H7 (cell line): ENCODE measurements at regions not wholly inside any gene's neighbourhood (a gene's known extent, or its start where the extent isn't known, plus 50 kb on each side); places are given as distances from the start of the nearest gene placed in this dataset.

Source experiments
- DNase-seq: peaks from one replicate; pipeline ENCODE4 v3.0.0; 2012
- H3K27me3 ChIP-seq: 2 replicates; pipeline ENCODE4 v1.6.0; 2011; ENCODE audit warnings: mild to moderate bottlenecking, low read length; ENCODE audit not compliant: control insufficient read depth, insufficient read depth
- H3K36me3 ChIP-seq: replicated peaks from 2 replicates; pipeline ENCODE4 v1.5.1; 2011; ENCODE audit warnings: low read length; ENCODE audit not compliant: control insufficient read depth, insufficient read depth
- H3K4me3 ChIP-seq: 2 replicates; pipeline ENCODE4 v1.5.1; 2011; ENCODE audit warnings: low read depth, mild to moderate bottlenecking, control low read depth, low read length, moderate library complexity; ENCODE audit not compliant: insufficient read depth

GRCh38 chrX:8906299-8906938, 105.2 kb upstream of the FAM9A start:
- Histone ChIP-seq H3K36me3 (no peaks in the 10 kb centered on the region), H3K4me3 (no peak overlapping the region), H3K27me3 (peaks cover 2% of the 10 kb centered on the region; the same call in 1 of the 2 replicates)
- no peak for DNase-seq

DNA sequence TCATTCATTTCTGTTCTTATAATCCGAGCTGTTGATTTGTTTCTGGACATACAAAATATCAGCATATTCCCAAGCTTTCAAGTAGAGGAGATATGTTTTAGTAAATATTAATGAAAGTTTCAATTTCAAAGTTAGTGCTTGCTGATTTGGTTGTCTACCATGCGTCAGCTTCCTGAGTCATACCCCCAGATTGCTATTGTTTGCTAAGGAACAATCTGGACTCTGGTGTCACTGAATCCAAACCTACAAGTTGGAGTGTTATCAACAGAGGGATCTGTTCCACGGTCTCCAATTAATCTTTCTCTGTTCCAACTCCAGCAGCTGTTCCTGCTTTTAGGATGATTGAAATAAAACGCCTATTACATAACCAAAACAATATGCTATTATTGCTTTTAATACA, 96.1 kb upstream of the FAM9A start:
- no peaks in the 10 kb centered on the region for H3K36me3 ChIP-seq
- no peaks in the 10 kb centered on the region for H3K27me3 ChIP-seq
- no peak overlapping the region for H3K4me3 ChIP-seq
- no peak for DNase-seq

GRCh38 chrX:8890794-8891193, 89.6 kb upstream of the FAM9A start:
- H3K27me3 ChIP-seq: no peaks in the 10 kb centered on the region
- H3K4me3 ChIP-seq: no peak overlapping the region
- no peak for DNase-seq
- no peaks in the 10 kb centered on the region for H3K36me3 ChIP-seq

GRCh38 chrX:8887004-8887403, 85.8 kb upstream of the FAM9A start:
- no peak for DNase-seq
- Histone ChIP-seq H3K36me3 (no peaks in the 10 kb centered on the region), H3K4me3 (no peak overlapping the region), H3K27me3 (no peaks in the 10 kb centered on the region)

DNA sequence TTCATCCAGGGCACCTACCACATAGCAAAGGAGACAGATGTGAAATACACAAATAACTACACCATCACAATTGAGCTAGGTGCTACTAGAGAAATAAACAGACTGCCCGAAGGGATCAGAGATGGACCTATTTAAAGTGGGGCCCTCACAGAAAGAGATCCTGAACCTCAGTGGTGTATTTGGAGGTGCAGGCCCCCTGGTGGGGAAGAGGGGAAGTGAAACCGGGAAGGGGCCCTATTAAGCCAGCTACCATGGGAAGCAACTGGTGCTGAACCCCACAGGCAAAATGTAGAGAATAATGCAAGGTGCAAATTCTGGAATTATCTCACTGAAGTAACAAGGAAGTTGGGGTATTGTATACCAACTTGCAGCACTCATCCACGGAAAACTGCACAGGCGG, 78.6 kb upstream of the FAM9A start:
- peak; percentile 63 for DNase-seq

DNA sequence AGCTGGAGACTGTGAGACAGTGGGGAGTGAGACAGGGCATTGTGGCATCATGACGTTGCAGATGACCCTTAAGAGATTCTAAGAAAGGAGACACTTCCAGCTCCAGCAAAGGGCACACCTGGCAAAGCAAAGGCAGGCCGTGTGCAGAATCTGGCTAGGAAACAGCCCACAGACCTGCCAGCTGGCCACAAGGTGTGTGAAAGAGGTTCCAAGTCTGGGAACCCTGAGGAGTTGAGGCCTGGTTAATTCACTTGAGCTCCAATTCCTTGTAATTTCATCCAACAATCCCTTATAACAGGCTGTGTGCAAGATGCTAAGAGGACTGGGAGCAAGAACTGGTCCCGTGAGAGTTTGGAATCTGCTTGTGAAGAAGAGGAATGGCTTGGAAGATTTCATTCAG, 72.8 kb upstream of the FAM9A start:
- Histone ChIP-seq H3K36me3 (no peaks in the 10 kb centered on the region), H3K4me3 (no peak overlapping the region), H3K27me3 (no peaks in the 10 kb centered on the region)
- no peak for DNase-seq

More for the DNA sequence above, 78.6 kb upstream of the FAM9A start:
- H3K27me3 ChIP-seq: no peaks in the 10 kb centered on the region
- H3K36me3 ChIP-seq: no peaks in the 10 kb centered on the region
- H3K4me3 ChIP-seq: no peak overlapping the region

GRCh38 chrX:8873102-8873501, 71.9 kb upstream of the FAM9A start:
- H3K36me3 ChIP-seq: no peaks in the 10 kb centered on the region
- no peak overlapping the region for H3K4me3 ChIP-seq
- no peaks in the 10 kb centered on the region for H3K27me3 ChIP-seq
- DNase-seq: no peak

- H3K36me3 ChIP-seq: no peaks in the 10 kb centered on the region
- no peak overlapping the region for H3K4me3 ChIP-seq
- DNase-seq: no peak
These were observed 69.2 kb upstream of the FAM9A start for GRCh38 chrX:8870411-8870810.

GRCh38 chrX:8869812-8870211, 68.6 kb upstream of the FAM9A start:
- H3K27me3 ChIP-seq: no peaks in the 10 kb centered on the region
- DNase-seq: no peak
- no peak overlapping the region for H3K4me3 ChIP-seq
- no peaks in the 10 kb centered on the region for H3K36me3 ChIP-seq

More at GRCh38 chrX:8870411-8870810, 69.2 kb upstream of the FAM9A start:
- H3K27me3 ChIP-seq: no peaks in the 10 kb centered on the region

- H3K4me3 ChIP-seq: no peak overlapping the region
- H3K36me3 ChIP-seq: no peaks in the 10 kb centered on the region
- DNase-seq: no peak
- no peaks in the 10 kb centered on the region for H3K27me3 ChIP-seq
These were observed 67.7 kb upstream of the FAM9A start for GRCh38 chrX:8868906-8869305.

DNA sequence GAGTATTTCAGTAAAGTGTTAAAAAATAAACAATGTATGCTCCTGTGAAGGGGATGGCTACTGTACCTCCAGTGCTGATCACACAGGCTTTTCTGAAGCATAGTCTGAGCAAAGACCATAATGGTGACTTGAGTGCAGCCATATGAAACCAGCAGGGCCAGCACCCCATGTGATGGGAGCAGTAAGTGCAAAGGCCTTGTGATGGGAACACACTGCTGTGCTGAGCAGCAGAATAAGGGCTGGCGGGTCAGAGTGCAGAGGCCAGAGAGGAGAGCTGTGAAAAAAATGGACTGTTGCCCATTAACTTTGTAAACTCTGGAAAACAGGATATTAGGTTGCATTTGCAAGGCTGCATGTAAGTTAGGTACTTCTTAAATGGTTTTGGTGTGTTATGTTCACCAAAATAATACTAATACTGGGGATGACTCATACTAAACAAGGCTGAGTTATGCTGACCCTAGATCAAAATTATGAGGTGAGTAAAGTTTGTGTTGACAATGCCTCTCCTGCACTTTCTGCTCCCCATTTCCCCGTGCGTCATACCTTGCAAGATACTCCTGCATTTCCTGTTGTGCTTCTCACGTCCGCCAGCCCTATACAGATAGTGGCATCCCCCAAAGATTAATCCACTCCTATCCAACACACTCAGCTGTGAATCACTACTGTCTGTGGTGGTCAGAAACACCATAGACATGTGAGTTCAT, 67.0 kb upstream of the FAM9A start:
- Histone ChIP-seq H3K27me3 (no peaks in the 10 kb centered on the region), H3K4me3 (no peak overlapping the region), H3K36me3 (no peaks in the 10 kb centered on the region)
- no peak for DNase-seq

GRCh38 chrX:8867406-8867805, 66.2 kb upstream of the FAM9A start:
- Histone ChIP-seq H3K36me3 (no peaks in the 10 kb centered on the region), H3K27me3 (no peaks in the 10 kb centered on the region), H3K4me3 (no peak overlapping the region)
- DNase-seq: no peak

GRCh38 chrX:8864161-8864560, 63.0 kb upstream of the FAM9A start:
- H3K27me3 ChIP-seq: no peaks in the 10 kb centered on the region
- DNase-seq: peak; percentile 41
- H3K4me3 ChIP-seq: no peak overlapping the region
- H3K36me3 ChIP-seq: no peaks in the 10 kb centered on the region

- Histone ChIP-seq H3K4me3 (no peak overlapping the region), H3K27me3 (no peaks in the 10 kb centered on the region), H3K36me3 (no peaks in the 10 kb centered on the region)
- no peak for DNase-seq
These were observed 60.7 kb upstream of the FAM9A start for GRCh38 chrX:8861908-8862307.

DNA sequence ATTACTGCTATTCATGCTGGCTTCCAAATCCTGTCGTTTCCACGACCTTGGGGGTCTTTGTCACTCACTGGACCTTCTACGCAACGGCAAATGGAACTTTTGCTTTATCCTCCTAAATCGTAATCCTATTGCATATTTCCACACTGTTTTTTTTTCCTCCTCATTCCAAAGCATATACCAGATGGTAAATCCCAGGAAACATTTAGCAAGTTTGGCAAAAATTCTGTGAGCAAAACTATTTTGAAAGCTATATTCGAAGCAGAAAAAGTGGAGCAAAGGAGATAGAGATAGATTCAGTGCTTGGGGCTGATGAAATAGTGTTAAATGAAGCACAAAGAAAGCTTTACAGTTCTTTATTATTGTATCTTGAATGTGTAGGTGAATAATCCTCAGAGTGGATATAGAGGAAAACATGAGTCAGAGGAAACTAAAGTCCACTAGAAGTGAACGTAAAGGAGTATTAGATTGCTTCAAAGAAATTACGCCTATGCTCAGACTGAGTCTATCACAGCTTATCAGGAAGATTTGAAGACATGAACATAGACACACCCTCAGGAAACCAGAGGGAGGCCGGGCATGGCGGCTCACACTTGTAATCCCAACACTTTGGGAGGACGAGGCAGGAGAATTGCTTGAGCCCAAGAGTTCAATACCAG, 50.2 kb upstream of the FAM9A start:
- no peak for DNase-seq
- Histone ChIP-seq H3K36me3 (no peaks in the 10 kb centered on the region), H3K27me3 (no peaks in the 10 kb centered on the region), H3K4me3 (no peak overlapping the region)
